AG09309 (cell line): ENCODE measurements at regions not wholly inside any gene's neighbourhood (a gene's known extent, or its start where the extent isn't known, plus 50 kb on each side); places are given as distances from the start of the nearest gene placed in this dataset.

Experiments used
- DNase-seq: peaks from one replicate; pipeline ENCODE4 v3.0.0-alpha.2; 2010; ENCODE audit warnings: low read depth
- H3K4me3 ChIP-seq: 2 replicates; pipeline ENCODE4 v1.5.1; 2011; ENCODE audit warnings: mild to moderate bottlenecking, low read depth, low read length, moderate library complexity; ENCODE audit not compliant: control insufficient read depth
- CTCF ChIP-seq: IDR thresholded peaks from 2 replicates; pipeline ENCODE4 v1.5.1; 2011; ENCODE audit warnings: mild to moderate bottlenecking, low read depth, low read length, inconsistent platforms; ENCODE audit not compliant: insufficient read depth, control insufficient read depth; ENCODE audit errors: missing control alignments

DNA sequence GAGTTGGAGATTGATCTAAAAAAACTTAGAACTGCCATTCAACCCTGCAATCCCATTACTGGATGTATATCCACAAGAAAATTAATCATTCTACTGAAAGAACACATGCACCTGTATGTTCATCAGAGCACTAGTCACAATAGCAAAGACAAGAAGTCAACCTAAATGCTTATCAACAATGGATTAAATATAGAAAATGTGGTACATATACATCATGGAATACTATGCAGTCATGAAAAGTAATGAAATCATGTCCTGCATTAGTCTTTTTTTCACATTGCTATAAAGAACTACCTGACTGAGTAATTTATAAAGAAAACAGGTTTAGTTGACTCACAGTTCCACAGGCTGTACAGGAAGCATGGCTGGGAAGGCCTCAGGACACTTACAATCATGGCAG lies 850.5 kb downstream of the TECRL start:
- DNase-seq = no peak
- no peak for TF ChIP-seq CTCF
- no peak overlapping the region for H3K4me3 ChIP-seq

DNA sequence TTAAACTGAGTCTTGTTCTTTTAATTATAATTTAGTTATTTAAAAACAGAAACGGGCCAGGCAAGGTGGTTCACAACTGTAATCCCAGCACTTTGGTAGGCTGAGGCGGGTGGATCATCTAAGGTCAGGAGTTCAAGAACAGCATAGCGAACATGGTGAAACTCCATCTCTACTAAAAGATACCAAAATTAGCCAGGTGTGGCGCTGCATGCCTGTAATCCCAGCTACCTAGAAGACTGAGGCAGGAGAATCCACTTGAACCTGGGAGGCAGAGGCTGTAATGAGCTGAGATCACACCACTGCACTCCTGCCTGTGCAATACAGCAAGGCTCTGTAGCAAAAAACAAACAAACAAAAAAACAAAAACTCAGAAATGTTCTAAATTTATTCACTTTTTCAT lies 852.9 kb downstream of the TECRL start:
- no peak overlapping the region for H3K4me3 ChIP-seq
- DNase-seq = no peak
- no peak for TF ChIP-seq CTCF

DNA sequence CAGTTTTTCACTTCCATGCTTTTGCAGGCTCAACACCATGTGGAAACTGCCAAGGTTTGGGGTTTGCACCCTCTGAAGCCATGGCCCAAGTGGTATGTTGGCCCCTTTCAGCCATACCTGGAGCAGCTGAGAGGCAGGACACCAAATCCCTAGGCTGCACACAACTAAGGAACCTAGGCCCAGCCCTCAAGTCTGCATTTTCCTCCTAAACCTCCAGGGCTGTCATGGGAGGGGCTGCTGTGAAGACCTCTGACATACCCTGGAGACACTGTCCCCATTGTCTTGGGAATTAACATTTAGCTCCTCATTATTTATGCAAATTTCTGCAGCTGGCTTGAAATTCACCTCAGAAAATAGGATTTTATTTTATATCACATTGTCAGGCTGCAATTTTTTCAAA lies 856.1 kb downstream of the TECRL start:
- H3K4me3 ChIP-seq = no peak overlapping the region
- DNase-seq = no peak
- no peak for TF ChIP-seq CTCF

DNA sequence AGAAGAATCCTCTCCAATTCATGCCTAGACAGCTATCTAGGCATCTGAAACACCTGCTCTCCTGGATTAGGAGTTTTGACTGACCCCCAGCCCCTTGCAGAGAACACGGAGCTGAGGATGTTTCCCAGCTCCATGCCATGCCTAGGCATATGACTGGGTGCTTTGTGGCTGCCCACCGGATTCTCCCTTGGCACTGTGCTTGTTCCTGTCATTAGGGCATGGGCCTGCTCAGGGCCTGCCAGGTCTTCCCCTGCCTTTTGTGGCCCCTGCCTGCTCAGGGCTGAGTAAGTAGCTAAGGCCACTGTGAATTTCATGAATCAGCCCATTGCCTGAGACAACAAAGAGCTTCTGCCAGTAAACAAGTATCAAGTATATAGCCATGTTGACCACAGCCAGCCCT lies 867.4 kb downstream of the TECRL start:
- no peak for DNase-seq
- TF ChIP-seq CTCF = no peak
- no peak overlapping the region for H3K4me3 ChIP-seq

DNA sequence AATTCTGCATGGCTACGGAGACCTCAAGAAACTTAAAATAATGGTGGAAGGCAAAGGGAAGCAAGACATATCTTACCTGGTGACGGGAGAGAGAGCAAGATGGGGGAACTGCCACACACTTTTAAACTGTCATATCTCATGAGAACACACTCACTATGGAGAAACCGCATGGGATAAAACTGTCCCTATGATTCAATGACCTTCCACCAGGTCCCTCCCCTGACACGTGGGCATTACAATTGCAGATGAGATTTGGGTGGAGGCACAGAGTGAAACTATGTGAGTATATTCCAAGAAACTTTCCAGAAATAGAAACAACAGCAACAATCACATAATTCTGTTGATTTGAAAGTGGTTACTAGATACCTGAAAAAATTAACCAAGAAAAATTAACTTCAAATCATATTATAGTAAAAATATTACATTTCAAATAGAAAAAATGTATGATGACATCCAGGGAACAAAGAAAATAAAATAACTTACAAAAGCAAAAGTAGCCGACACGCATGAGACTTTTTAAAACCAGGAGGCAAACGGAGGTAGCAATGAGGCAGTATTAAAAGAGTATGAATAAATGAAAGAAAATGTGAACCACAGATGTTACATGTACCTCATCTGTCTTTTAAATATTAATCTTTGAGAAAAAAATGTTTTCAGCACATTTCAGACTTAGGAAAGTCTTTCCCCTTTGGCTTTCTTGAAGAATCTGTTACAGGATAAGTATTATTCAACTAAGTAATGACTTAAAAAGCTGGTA lies 879.5 kb downstream of the TECRL start:
- H3K4me3 ChIP-seq = no peak overlapping the region
- DNase-seq = no peak
- TF ChIP-seq CTCF = no peak

DNA sequence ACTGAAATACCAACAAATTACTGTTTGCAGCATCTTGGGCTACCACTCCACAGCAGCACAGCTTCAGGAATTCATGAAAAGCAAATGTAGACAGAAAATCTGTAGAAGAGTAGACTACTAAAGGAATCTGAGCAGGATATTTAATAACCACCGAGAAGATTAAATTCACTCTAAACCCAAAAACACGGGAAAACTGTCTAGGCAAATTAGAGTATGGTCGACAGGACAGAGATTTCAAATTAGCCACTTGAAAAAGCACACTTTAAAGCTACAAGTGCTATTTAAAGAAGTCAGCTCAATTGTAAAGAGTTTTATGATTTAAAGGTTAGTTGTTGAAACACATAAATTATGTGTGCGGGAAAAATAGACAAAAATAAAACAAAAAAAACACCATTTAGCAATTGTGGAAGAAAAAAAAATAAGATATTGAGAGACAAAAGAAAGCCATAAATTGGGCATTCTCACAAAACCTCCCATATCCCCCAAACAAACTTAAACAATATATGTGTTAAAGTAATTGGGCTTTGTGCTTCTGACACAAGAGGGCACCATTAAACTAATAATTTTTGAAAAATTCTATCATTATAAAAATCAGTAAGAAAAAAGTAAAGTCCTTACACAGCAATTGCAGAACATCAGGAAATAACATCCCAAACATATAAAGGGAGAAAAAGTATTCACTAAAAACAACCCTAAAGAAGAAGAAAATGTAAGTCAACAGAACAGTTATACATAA lies 880.8 kb downstream of the TECRL start:
- DNase-seq = no peak
- no peak overlapping the region for H3K4me3 ChIP-seq
- no peak for TF ChIP-seq CTCF
